ENCODE measurements at regions not wholly inside any gene's neighbourhood (a gene's known extent, or its start where the extent isn't known, plus 50 kb on each side); places are given as distances from the start of the nearest gene placed in this dataset.

DNA sequence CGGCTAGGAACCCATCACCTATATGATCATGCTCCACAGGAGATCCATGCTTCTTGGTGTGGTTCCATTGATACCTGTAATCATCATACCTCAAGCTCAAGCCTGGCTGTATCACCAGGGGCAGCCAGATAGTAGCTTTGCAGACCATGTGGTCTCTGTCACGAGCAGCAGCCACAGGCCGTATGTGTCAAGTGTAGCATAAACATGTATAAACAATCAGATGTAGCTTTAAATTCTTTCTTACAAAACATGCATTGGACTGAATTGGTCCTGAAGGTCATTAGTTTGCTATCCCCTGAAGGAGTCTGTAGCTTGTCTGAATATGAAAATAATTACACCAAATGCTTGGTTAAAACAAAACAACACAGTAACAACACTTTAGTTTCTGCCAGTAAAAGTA is 1223.2 kb upstream of the TMEM132C start:
- TF ChIP-seq, protein P1, sequence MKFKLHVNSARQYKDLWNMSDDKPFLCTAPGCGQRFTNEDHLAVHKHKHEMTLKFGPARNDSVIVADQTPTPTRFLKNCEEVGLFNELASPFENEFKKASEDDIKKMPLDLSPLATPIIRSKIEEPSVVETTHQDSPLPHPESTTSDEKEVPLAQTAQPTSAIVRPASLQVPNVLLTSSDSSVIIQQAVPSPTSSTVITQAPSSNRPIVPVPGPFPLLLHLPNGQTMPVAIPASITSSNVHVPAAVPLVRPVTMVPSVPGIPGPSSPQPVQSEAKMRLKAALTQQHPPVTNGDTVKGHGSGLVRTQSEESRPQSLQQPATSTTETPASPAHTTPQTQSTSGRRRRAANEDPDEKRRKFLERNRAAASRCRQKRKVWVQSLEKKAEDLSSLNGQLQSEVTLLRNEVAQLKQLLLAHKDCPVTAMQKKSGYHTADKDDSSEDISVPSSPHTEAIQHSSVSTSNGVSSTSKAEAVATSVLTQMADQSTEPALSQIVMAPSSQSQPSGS (CRISPR knock-in tag; IDR thresholded peaks at IDR 0.05; ENCODE audit: borderline replicate concordance, low read depth) = no peak
- TF ChIP-seq ATF1 (CRISPR knock-in tag; IDR thresholded peaks at IDR 0.05) = no peak
- TF ChIP-seq, protein P2, sequence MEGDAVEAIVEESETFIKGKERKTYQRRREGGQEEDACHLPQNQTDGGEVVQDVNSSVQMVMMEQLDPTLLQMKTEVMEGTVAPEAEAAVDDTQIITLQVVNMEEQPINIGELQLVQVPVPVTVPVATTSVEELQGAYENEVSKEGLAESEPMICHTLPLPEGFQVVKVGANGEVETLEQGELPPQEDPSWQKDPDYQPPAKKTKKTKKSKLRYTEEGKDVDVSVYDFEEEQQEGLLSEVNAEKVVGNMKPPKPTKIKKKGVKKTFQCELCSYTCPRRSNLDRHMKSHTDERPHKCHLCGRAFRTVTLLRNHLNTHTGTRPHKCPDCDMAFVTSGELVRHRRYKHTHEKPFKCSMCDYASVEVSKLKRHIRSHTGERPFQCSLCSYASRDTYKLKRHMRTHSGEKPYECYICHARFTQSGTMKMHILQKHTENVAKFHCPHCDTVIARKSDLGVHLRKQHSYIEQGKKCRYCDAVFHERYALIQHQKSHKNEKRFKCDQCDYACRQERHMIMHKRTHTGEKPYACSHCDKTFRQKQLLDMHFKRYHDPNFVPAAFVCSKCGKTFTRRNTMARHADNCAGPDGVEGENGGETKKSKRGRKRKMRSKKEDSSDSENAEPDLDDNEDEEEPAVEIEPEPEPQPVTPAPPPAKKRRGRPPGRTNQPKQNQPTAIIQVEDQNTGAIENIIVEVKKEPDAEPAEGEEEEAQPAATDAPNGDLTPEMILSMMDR (IDR thresholded peaks at IDR 0.05) = no peak
